ENCODE measurements at regions not wholly inside any gene's neighbourhood (a gene's known extent, or its start where the extent isn't known, plus 50 kb on each side); places are given as distances from the start of the nearest gene placed in this dataset.

DNA sequence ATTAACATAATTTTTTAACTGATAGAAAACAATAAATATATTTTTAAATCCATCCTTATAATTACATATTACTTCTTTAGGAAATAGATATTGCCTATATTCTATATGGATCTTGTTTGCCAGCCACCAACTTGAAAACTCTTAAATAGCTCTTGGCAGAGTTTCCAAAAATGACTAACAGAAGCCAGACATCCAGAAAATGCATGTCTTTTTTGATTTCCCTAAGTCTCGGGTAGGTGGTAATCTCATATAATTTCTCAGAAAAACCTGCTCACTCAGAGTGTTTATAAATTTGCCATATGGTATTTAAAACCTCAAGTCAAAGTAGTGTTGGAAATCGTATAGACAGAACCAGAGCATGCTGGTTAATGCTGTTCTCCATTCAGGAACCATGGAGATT lies 360.4 kb upstream of the FOXG1 start:
- H4K20me1 ChIP-seq (ENCODE audit: insufficient read depth), result no peaks in the 10 kb centered on the region
- TF ChIP-seq EZH2 (IDR thresholded peaks at IDR 0.05; ENCODE audit: borderline replicate concordance, insufficient read depth, low read length, poor library complexity, severe bottlenecking) (no peak), POLR2AphosphoS5 (IDR thresholded peaks at IDR 0.05) (no peak), SMC3 (conservative IDR thresholded peaks at IDR 0.05; ENCODE audit: poor library complexity) (no peak), RAD21 (conservative IDR thresholded peaks at IDR 0.05) (no peak)
- TF ChIP-seq, protein P1, sequence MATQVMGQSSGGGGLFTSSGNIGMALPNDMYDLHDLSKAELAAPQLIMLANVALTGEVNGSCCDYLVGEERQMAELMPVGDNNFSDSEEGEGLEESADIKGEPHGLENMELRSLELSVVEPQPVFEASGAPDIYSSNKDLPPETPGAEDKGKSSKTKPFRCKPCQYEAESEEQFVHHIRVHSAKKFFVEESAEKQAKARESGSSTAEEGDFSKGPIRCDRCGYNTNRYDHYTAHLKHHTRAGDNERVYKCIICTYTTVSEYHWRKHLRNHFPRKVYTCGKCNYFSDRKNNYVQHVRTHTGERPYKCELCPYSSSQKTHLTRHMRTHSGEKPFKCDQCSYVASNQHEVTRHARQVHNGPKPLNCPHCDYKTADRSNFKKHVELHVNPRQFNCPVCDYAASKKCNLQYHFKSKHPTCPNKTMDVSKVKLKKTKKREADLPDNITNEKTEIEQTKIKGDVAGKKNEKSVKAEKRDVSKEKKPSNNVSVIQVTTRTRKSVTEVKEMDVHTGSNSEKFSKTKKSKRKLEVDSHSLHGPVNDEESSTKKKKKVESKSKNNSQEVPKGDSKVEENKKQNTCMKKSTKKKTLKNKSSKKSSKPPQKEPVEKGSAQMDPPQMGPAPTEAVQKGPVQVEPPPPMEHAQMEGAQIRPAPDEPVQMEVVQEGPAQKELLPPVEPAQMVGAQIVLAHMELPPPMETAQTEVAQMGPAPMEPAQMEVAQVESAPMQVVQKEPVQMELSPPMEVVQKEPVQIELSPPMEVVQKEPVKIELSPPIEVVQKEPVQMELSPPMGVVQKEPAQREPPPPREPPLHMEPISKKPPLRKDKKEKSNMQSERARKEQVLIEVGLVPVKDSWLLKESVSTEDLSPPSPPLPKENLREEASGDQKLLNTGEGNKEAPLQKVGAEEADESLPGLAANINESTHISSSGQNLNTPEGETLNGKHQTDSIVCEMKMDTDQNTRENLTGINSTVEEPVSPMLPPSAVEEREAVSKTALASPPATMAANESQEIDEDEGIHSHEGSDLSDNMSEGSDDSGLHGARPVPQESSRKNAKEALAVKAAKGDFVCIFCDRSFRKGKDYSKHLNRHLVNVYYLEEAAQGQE (IDR thresholded peaks at IDR 0.05; ENCODE audit: borderline replicate concordance), result no peak
- TF ChIP-seq, protein P2, sequence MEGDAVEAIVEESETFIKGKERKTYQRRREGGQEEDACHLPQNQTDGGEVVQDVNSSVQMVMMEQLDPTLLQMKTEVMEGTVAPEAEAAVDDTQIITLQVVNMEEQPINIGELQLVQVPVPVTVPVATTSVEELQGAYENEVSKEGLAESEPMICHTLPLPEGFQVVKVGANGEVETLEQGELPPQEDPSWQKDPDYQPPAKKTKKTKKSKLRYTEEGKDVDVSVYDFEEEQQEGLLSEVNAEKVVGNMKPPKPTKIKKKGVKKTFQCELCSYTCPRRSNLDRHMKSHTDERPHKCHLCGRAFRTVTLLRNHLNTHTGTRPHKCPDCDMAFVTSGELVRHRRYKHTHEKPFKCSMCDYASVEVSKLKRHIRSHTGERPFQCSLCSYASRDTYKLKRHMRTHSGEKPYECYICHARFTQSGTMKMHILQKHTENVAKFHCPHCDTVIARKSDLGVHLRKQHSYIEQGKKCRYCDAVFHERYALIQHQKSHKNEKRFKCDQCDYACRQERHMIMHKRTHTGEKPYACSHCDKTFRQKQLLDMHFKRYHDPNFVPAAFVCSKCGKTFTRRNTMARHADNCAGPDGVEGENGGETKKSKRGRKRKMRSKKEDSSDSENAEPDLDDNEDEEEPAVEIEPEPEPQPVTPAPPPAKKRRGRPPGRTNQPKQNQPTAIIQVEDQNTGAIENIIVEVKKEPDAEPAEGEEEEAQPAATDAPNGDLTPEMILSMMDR (IDR thresholded peaks at IDR 0.05; ENCODE audit: poor library complexity, severe bottlenecking), result no peak
- no peak overlapping the region for H3K4me2 ChIP-seq (ENCODE audit: low read length)
- no peaks in the 10 kb centered on the region for H3K27me3 ChIP-seq (ENCODE audit: insufficient read depth, low read depth, low read length)
- H3K79me2 ChIP-seq (replicated peaks; ENCODE audit: insufficient read depth, low read length), result no peaks in the 10 kb centered on the region
- no peak overlapping the region for H3K27ac ChIP-seq (ENCODE audit: low read length)
- no peaks in the 10 kb centered on the region for H3K9me3 ChIP-seq (ENCODE audit: low read length)
- no peak overlapping the region for H3K4me3 ChIP-seq (ENCODE audit: low read length)
- peaks cover 12% of the 10 kb centered on the region for H3F3A ChIP-seq (ENCODE audit: insufficient read depth, low read length, poor library complexity, severe bottlenecking)
- no peak overlapping the region for H3K9ac ChIP-seq (ENCODE audit: low read length)
- no peaks in the 10 kb centered on the region for H3K9me2 ChIP-seq (ENCODE audit: insufficient read depth, low read length)
- H3K36me3 ChIP-seq (ENCODE audit: insufficient read depth, low read length), result no peaks in the 10 kb centered on the region
- H2AFZ ChIP-seq (ENCODE audit: low read depth, low read length), result no peak overlapping the region

DNA sequence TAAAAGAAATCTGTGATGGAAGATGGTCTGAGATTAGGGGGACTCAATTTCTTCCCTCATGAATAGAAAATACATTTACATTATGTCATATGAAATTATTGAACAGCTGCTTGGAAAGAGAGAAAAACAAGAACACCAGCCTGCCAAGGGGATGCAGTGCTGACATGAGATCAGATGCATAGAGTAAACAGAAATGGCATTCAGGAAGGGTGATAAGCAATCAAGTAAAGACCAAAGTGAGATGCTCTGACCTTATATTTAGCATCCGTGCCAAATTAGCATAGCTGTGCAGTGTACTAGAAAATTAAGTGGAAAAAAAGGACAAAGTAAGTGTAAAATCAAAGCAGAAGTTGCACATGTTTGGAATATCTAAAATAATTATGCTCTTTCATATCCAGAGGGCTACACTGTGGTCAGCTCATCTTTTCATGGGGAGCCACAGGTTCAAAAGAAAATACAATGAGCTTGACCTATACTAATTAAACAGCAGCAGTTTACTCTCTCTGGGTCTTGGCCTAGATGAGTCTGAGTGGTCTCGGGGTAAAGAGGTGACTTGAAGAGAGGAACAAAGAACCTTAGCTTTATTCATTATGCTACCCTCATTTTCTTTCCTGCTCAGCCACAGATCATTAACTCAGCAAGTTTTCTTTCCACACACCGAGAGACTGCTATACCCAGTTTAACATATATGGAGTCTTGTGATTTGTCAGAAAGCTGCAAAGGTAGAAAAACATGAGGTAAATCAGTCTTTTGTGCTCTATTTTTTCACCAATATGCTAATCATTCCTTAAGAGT lies 359.4 kb upstream of the FOXG1 start:
- no peaks in the 10 kb centered on the region for H3K79me2 ChIP-seq (replicated peaks; ENCODE audit: insufficient read depth, low read length)
- no peaks in the 10 kb centered on the region for H3K27me3 ChIP-seq (ENCODE audit: insufficient read depth, low read depth, low read length)
- peak overlapping the region; percentile 57 for H3K27ac ChIP-seq (ENCODE audit: low read length)
- H3K9me2 ChIP-seq (ENCODE audit: insufficient read depth, low read length), result no peaks in the 10 kb centered on the region
- H3K4me3 ChIP-seq (ENCODE audit: low read length), result no peak overlapping the region
- H2AFZ ChIP-seq (ENCODE audit: low read depth, low read length), result no peak overlapping the region
- TF ChIP-seq EP300 (conservative IDR thresholded peaks at IDR 0.05; ENCODE audit: poor library complexity, severe bottlenecking), result no peak
- no peaks in the 10 kb centered on the region for H4K20me1 ChIP-seq (ENCODE audit: insufficient read depth)
- H3K36me3 ChIP-seq (ENCODE audit: insufficient read depth, low read length), result no peaks in the 10 kb centered on the region
- no peaks in the 10 kb centered on the region for H3K9me3 ChIP-seq (ENCODE audit: low read length)
- H3K4me2 ChIP-seq (ENCODE audit: low read length), result no peak overlapping the region
- no peak overlapping the region for H3K9ac ChIP-seq (ENCODE audit: low read length)
- H3F3A ChIP-seq (ENCODE audit: insufficient read depth, low read length, poor library complexity, severe bottlenecking), result peaks cover 12% of the 10 kb centered on the region

DNA sequence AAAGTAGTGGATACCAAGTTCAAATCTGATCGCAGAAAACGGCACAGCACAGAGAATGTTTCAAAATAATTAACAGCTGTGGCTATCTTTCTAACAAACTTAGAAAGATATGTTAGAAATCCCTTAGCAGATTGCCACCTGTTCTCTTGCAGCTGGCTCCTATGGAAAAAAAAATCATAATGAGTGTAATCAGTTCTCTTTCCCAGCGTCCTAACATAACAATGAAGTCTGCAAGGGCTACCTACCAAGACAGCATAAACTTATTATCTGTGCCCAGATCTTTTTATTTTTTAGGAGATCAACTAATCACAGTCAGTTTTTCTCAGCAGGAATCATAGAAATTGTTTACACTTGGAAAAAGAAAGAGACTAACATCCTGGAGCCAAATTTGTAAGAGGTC lies 358.6 kb upstream of the FOXG1 start:
- TF ChIP-seq, protein P1 (IDR thresholded peaks at IDR 0.05; ENCODE audit: borderline replicate concordance), result no peak
- H3K9me3 ChIP-seq (ENCODE audit: low read length), result no peaks in the 10 kb centered on the region
- H3K9me2 ChIP-seq (ENCODE audit: insufficient read depth, low read length), result no peaks in the 10 kb centered on the region
- no peak overlapping the region for H2AFZ ChIP-seq (ENCODE audit: low read depth, low read length)
- no peaks in the 10 kb centered on the region for H3K79me2 ChIP-seq (replicated peaks; ENCODE audit: insufficient read depth, low read length)
- no peak overlapping the region for H3K4me2 ChIP-seq (ENCODE audit: low read length)
- no peak overlapping the region for H3K9ac ChIP-seq (ENCODE audit: low read length)
- H4K20me1 ChIP-seq (ENCODE audit: insufficient read depth), result no peaks in the 10 kb centered on the region
- H3K27me3 ChIP-seq (ENCODE audit: insufficient read depth, low read depth, low read length), result no peaks in the 10 kb centered on the region
- no peaks in the 10 kb centered on the region for H3K36me3 ChIP-seq (ENCODE audit: insufficient read depth, low read length)
- H3K4me3 ChIP-seq (ENCODE audit: low read length), result no peak overlapping the region
- peaks cover 12% of the 10 kb centered on the region for H3F3A ChIP-seq (ENCODE audit: insufficient read depth, low read length, poor library complexity, severe bottlenecking)
- peak overlapping the region; percentile 57 for H3K27ac ChIP-seq (ENCODE audit: low read length)
